GM23248 (cell line): ENCODE measurements at regions not wholly inside any gene's neighbourhood (a gene's known extent, or its start where the extent isn't known, plus 50 kb on each side); places are given as distances from the start of the nearest gene placed in this dataset.

Source experiments
- DNase-seq: peaks from one replicate; pipeline ENCODE4 v3.0.0-alpha.2; 2015
- H2AFZ ChIP-seq: fragments of 200-600 bp; sonication (generic); 2 replicates; pipeline ENCODE4 v1.6.1; 2016; ENCODE audit warnings: antibody characterized with exemption
- H3F3A ChIP-seq: fragments of 200-600 bp; sonication (generic); 2 replicates; pipeline ENCODE4 v1.6.1; 2016; ENCODE audit warnings: mild to moderate bottlenecking, antibody characterized with exemption, mixed run types; ENCODE audit not compliant: insufficient read depth
- H3K27ac ChIP-seq: fragments of 200-600 bp; sonication (generic); 2 replicates; pipeline ENCODE4 v1.5.1; 2016; ENCODE audit warnings: mild to moderate bottlenecking
- H3K27me3 ChIP-seq: fragments of 200-600 bp; sonication (generic); replicated peaks from 2 replicates; pipeline ENCODE4 v1.6.1; 2016; ENCODE audit warnings: mild to moderate bottlenecking; ENCODE audit not compliant: insufficient read depth
- H3K36me3 ChIP-seq: fragments of 200-600 bp; sonication (generic); 2 replicates; pipeline ENCODE4 v1.6.1; 2016; ENCODE audit warnings: low read depth, mild to moderate bottlenecking
- H3K4me1 ChIP-seq: fragments of 200-600 bp; sonication (generic); 2 replicates; pipeline ENCODE4 v1.6.1; 2016; ENCODE audit warnings: mild to moderate bottlenecking; ENCODE audit not compliant: insufficient read depth
- H3K4me2 ChIP-seq: fragments of 200-600 bp; sonication (generic); one replicate; pipeline ENCODE4 v1.6.1; 2016; ENCODE audit warnings: mild to moderate bottlenecking; ENCODE audit not compliant: unreplicated experiment
- H3K4me3 ChIP-seq: fragments of 200-600 bp; sonication (generic); 2 replicates; pipeline ENCODE4 v1.5.1; 2016; ENCODE audit warnings: mild to moderate bottlenecking
- H3K79me2 ChIP-seq: fragments of 200-600 bp; sonication (generic); 2 replicates; pipeline ENCODE4 v1.6.1; 2016; ENCODE audit warnings: mild to moderate bottlenecking; ENCODE audit not compliant: insufficient read depth
- H3K9ac ChIP-seq: fragments of 200-600 bp; sonication (generic); 2 replicates; pipeline ENCODE4 v1.6.1; 2016; ENCODE audit warnings: mild to moderate bottlenecking
- H3K9me2 ChIP-seq: fragments of 200-600 bp; sonication (generic); 2 replicates; pipeline ENCODE4 v1.6.1; 2016; ENCODE audit warnings: mixed run types, mild to moderate bottlenecking, moderate library complexity; ENCODE audit not compliant: insufficient read depth
- H3K9me3 ChIP-seq: fragments of 200-600 bp; sonication (generic); one replicate; pipeline ENCODE4 v1.6.1; 2017; ENCODE audit warnings: low read depth
- H4K20me1 ChIP-seq: fragments of 200-600 bp; sonication (generic); 2 replicates; pipeline ENCODE4 v1.6.0; 2016; ENCODE audit not compliant: insufficient read depth
- EZH2 ChIP-seq: fragments of 200-600 bp; sonication (generic); IDR thresholded peaks from 2 replicates; pipeline ENCODE4 v1.6.1; 2018; ENCODE audit warnings: antibody characterized with exemption, mild to moderate bottlenecking; ENCODE audit not compliant: insufficient read depth, poor library complexity, severe bottlenecking
- EZH2phosphoT487 ChIP-seq: fragments of 200-600 bp; sonication (generic); IDR thresholded peaks from 2 replicates; pipeline ENCODE4 v1.6.1; 2018; ENCODE audit warnings: antibody characterized with exemption, moderate library complexity, mild to moderate bottlenecking, low read depth; ENCODE audit not compliant: insufficient read depth
- WGBS, 2 experiments: methylation state at CpG; one replicate each; pipeline ENCODE4 v1.1.6; 2015 to 2017; ENCODE audit warnings: low lambda C conversion rate in 2 of 2, low coverage in 1 of 2; ENCODE audit errors: missing lambda C conversion rate in 2 of 2; 5-methylcytosine and 5-hydroxymethylcytosine counted together
- in situ Hi-C: fragments of 300-500 bp; cut with MboI; formaldehyde crosslinking; loops from 2 replicates; pipeline ENCODE4 v1.15.0; 2020

DNA sequence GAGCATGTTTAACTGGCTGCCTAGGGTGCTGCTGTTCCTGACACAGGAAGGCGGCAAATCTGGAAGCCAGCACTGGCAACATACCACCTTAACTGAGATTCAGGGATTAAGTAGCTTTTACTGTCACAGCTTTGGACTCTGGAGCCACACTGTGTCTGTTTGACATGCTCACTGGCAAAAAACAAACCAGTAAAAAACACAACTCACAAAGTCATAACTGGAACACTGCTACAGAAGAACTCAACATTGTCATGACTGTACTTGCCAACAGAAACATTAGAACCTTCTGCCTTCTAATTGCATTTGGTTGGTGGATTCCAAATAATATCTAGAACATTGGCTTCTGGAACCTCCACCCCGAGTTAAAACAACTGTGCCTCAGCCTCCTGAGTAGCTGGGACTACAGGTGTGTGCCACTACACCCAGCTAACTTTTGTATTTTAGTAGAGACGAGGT lies 117.6 kb downstream of the TTC6 start:
- no peak overlapping the region for H3K4me2 ChIP-seq
- H3K4me1 ChIP-seq, result peaks cover 10% of the 10 kb centered on the region
- H3K27ac ChIP-seq, result no peak overlapping the region
- no peak overlapping the region for H2AFZ ChIP-seq
- no peak overlapping the region for H3K4me3 ChIP-seq
- TF ChIP-seq EZH2phosphoT487, result no peak
- TF ChIP-seq EZH2, result no peak
- no peak overlapping the region for H3K9ac ChIP-seq
- no peaks in the 10 kb centered on the region for H3K79me2 ChIP-seq
- DNase-seq, result no peak
- in situ Hi-C loops, result loop anchor here (25.0 kb wide), 1 partner anchor 499 kb away; the partner anchor contains the start of gene SSTR1
- no peaks in the 10 kb centered on the region for H3K27me3 ChIP-seq
- no peaks in the 10 kb centered on the region for H3K9me2 ChIP-seq
- H3K9me3 ChIP-seq, result no peaks in the 10 kb centered on the region
- H3K36me3 ChIP-seq, result no peaks in the 10 kb centered on the region
- WGBS, 2 experiments, result 51 to 53% methylated on average over 3 of the region's 3 CpGs
- H3F3A ChIP-seq, result no peaks in the 10 kb centered on the region
- H4K20me1 ChIP-seq, result no peaks in the 10 kb centered on the region

DNA sequence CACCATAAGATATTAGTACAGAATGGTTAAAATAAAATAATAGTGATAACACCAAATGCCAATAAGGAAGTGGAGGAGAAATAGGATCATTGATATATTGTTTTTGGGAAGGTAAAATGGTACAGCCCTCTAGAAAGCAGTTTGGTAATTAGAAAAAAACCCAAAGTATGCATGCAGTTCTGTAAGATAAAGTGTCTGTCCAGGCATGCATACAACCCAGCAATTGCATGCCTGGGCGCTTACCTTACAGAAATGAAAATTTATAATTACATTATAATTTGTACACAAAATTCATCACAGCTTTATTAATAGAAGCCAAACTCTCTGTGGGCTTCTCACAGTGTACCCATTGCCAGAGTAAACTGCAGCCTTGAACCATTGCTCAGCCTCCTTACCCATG lies 124.7 kb downstream of the TTC6 start:
- Histone ChIP-seq H3K27ac (no peak overlapping the region), H3K36me3 (no peaks in the 10 kb centered on the region), H2AFZ (no peak overlapping the region), H4K20me1 (no peaks in the 10 kb centered on the region), H3K4me1 (no peaks in the 10 kb centered on the region), H3K27me3 (no peaks in the 10 kb centered on the region), H3K9me2 (no peaks in the 10 kb centered on the region), H3K4me3 (no peak overlapping the region), H3K9ac (no peak overlapping the region), H3K4me2 (no peak overlapping the region), H3K9me3 (no peaks in the 10 kb centered on the region), H3K79me2 (no peaks in the 10 kb centered on the region), H3F3A (no peaks in the 10 kb centered on the region)
- no peak for TF ChIP-seq EZH2phosphoT487
- no peak for TF ChIP-seq EZH2
- WGBS, 2 experiments, result 72 to 82% methylated on average over 1 of the region's 1 CpG
- DNase-seq, result no peak
- in situ Hi-C loops, result loop anchor here (25.0 kb wide), 1 partner anchor 492 kb away; the partner anchor contains the start of gene SSTR1

DNA sequence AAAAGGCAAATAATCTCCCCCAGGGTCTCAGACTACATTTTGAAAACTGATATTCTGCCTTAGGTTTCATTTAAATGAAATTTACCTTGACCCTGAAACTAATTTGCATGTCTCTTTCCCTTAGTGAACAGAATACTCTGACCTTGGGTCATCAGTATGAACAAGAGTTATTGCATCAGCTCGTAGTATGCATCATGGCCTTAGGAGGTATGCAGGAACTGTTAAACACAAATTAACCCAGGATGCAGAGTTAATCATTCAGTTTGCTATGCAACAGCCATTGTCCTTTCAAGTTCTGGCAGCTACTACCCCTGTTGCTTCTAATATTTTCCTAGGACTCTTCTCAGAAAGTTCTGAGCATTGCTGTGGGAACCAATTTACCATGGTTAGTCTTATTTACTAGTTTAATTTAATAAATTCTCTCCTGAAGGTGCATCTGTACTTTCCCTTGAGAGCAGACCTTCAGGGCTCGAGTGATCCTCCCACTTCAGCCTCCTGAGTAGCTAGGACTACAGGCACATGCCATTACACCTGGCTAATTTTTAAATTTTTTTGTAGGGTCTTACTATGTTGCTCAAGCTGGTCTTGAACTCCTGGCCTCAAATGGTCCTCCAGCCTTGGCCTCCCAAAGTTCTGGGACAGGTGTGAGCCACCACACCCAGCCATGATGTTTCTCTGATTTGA lies 126.7 kb downstream of the TTC6 start:
- Histone ChIP-seq H3F3A (no peaks in the 10 kb centered on the region), H3K9me3 (no peaks in the 10 kb centered on the region), H3K9ac (no peak overlapping the region), H2AFZ (no peak overlapping the region), H3K36me3 (no peaks in the 10 kb centered on the region), H3K4me2 (no peak overlapping the region), H3K4me1 (no peaks in the 10 kb centered on the region), H3K79me2 (no peaks in the 10 kb centered on the region), H3K27me3 (no peaks in the 10 kb centered on the region), H4K20me1 (no peaks in the 10 kb centered on the region), H3K9me2 (no peaks in the 10 kb centered on the region), H3K27ac (no peak overlapping the region), H3K4me3 (no peak overlapping the region)
- TF ChIP-seq EZH2phosphoT487 (no peak), EZH2 (no peak)
- 49 to 50% methylated on average over 2 of the region's 2 CpGs for WGBS, 2 experiments
- DNase-seq, result peak; percentile 47
- in situ Hi-C loops, result loop anchor here (25.0 kb wide), 1 partner anchor 490 kb away; the partner anchor contains the start of gene SSTR1

DNA sequence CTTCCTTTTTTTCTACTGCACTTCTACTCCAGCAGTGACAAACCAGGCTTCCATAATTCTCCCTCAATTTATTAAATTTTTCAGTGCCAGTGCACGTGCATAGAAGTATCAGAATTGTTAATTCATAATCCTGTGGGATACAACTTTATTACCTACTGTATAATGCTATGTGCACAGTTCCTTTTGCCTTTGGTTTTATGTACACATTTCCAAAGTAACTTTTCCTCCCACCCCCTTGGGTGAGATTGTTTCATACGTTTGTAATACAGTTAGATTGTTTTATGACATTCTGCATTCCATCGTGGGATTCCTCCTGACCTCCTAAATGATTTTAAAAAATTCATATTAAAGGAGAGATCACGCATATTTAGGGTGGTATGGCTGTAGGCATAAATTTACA lies 128.1 kb downstream of the TTC6 start:
- Histone ChIP-seq H3K79me2 (no peaks in the 10 kb centered on the region), H3K4me1 (no peaks in the 10 kb centered on the region), H3K9me2 (no peaks in the 10 kb centered on the region), H3K36me3 (no peaks in the 10 kb centered on the region), H3K27ac (no peak overlapping the region), H3F3A (no peaks in the 10 kb centered on the region), H3K4me2 (no peak overlapping the region), H4K20me1 (no peaks in the 10 kb centered on the region), H2AFZ (no peak overlapping the region), H3K9me3 (no peaks in the 10 kb centered on the region), H3K4me3 (no peak overlapping the region), H3K9ac (no peak overlapping the region), H3K27me3 (no peaks in the 10 kb centered on the region)
- in situ Hi-C loops, result loop anchor here (25.0 kb wide), 1 partner anchor 489 kb away; the partner anchor contains the start of gene SSTR1
- WGBS, 2 experiments, result 15 to 19% methylated on average over 4 of the region's 4 CpGs
- no peak for DNase-seq
- TF ChIP-seq EZH2 (no peak), EZH2phosphoT487 (no peak)

DNA sequence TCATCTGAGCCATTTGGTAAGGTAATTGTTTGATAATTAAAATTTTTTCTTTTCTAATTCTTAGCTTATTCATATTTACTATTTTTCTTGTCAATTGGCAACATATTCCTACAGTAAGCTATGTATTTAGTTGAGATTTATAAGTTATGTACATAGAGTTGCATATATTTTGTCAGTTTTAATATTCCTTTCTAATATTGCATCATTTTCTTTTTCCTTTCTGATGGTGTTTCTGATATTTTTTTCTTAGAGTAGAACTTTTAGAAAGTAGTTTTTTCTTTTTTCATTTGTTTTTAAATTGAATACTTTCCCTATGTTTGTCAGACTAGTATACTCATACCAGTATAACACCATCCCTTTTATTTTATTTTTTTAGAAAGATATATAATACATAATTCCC lies 131.3 kb downstream of the TTC6 start:
- in situ Hi-C loops, result no loop called here
- no peaks in the 10 kb centered on the region for H3K9me3 ChIP-seq
- no peaks in the 10 kb centered on the region for H4K20me1 ChIP-seq
- H3K4me1 ChIP-seq, result no peaks in the 10 kb centered on the region
- H3K4me3 ChIP-seq, result no peak overlapping the region
- H3K9ac ChIP-seq, result no peak overlapping the region
- no peak overlapping the region for H3K27ac ChIP-seq
- H3K9me2 ChIP-seq, result no peaks in the 10 kb centered on the region
- H3K4me2 ChIP-seq, result no peak overlapping the region
- no peaks in the 10 kb centered on the region for H3F3A ChIP-seq
- H3K27me3 ChIP-seq, result no peaks in the 10 kb centered on the region
- TF ChIP-seq EZH2phosphoT487, result no peak
- TF ChIP-seq EZH2, result no peak
- no peak for DNase-seq
- no peaks in the 10 kb centered on the region for H3K36me3 ChIP-seq
- no peaks in the 10 kb centered on the region for H3K79me2 ChIP-seq
- no peak overlapping the region for H2AFZ ChIP-seq
